ENCODE measurements at regions not wholly inside any gene's neighbourhood (a gene's known extent, or its start where the extent isn't known, plus 50 kb on each side); places are given as distances from the start of the nearest gene placed in this dataset.

DNA sequence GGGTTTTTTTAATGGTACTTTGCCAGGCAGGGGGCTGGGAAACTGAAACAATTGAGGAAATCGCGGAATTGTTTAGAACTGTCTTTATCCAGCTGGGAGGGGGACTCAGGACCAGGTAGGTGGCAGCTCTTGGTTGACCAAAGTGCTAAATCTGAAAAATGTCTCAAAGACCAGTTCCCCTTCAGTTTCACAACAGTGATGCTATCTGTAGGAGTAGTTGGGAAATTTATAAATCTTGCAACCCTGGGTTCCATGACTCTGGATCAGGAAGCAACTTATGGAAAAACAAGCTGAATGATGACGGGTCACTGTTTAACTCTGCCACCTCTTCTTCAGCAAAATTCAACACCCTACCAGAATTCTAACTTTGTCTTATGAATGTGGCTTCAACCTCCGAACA is 99.7 kb downstream of the FAM50B start:
- Histone ChIP-seq H3K4me2 (ENCODE audit: low read length) (no peak overlapping the region), H3F3A (ENCODE audit: control insufficient read depth, insufficient read depth) (no peaks in the 10 kb centered on the region), H3K4me3 (ENCODE audit: low read length) (no peak overlapping the region), H3K36me3 (ENCODE audit: control insufficient read depth, low read length) (no peaks in the 10 kb centered on the region), H3K27ac (ENCODE audit: low read depth, low read length) (no peak overlapping the region), H3K79me2 (ENCODE audit: control insufficient read depth, low read length) (no peaks in the 10 kb centered on the region), H3K9me3 (ENCODE audit: control insufficient read depth, insufficient read depth, low read length) (peaks cover 3% of the 10 kb centered on the region; the same call in 1 of the 2 replicates), H3K9me2 (replicated peaks; ENCODE audit: control insufficient read depth, low read length) (no peaks in the 10 kb centered on the region), H3K27me3 (ENCODE audit: control insufficient read depth, low read length) (peaks cover 7% of the 10 kb centered on the region), H3K4me1 (ENCODE audit: control insufficient read depth, low read length) (no peaks in the 10 kb centered on the region), H4K20me1 (ENCODE audit: control insufficient read depth, insufficient read depth, low read depth, low read length) (no peaks in the 10 kb centered on the region)
- no peak for TF ChIP-seq EZH2phosphoT487 (IDR thresholded peaks at IDR 0.05; ENCODE audit: borderline replicate concordance, low read length)
- TF ChIP-seq, protein P1, sequence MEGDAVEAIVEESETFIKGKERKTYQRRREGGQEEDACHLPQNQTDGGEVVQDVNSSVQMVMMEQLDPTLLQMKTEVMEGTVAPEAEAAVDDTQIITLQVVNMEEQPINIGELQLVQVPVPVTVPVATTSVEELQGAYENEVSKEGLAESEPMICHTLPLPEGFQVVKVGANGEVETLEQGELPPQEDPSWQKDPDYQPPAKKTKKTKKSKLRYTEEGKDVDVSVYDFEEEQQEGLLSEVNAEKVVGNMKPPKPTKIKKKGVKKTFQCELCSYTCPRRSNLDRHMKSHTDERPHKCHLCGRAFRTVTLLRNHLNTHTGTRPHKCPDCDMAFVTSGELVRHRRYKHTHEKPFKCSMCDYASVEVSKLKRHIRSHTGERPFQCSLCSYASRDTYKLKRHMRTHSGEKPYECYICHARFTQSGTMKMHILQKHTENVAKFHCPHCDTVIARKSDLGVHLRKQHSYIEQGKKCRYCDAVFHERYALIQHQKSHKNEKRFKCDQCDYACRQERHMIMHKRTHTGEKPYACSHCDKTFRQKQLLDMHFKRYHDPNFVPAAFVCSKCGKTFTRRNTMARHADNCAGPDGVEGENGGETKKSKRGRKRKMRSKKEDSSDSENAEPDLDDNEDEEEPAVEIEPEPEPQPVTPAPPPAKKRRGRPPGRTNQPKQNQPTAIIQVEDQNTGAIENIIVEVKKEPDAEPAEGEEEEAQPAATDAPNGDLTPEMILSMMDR (IDR thresholded peaks at IDR 0.05; ENCODE audit: low read depth, low read length, poor library complexity, severe bottlenecking): no peak

DNA sequence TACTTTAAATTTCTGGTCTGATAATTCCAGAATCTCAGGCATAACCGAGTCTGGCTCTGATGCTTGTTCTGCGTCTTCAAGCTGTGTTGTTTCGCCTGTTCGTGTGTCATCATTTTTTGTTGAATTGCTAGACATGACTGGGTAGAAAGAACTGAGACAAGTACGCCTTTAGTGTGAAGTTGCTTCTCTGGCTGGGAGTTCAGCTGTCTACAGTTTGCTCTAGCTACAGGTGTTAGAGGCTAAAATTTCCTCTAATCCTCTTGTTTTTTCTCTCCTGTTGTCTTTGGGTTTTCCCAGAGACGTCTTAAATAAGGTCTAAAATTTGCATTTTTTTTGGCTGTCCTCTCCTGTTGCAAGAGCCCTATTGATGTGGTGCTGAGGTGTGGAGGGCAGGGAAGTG is 100.3 kb downstream of the FAM50B start:
- no peaks in the 10 kb centered on the region for H3F3A ChIP-seq (ENCODE audit: control insufficient read depth, insufficient read depth)
- TF ChIP-seq, protein P1 (IDR thresholded peaks at IDR 0.05; ENCODE audit: low read depth, low read length, poor library complexity, severe bottlenecking): no peak
- no peak for TF ChIP-seq EZH2phosphoT487 (IDR thresholded peaks at IDR 0.05; ENCODE audit: borderline replicate concordance, low read length)
- no peaks in the 10 kb centered on the region for H3K79me2 ChIP-seq (ENCODE audit: control insufficient read depth, low read length)
- H4K20me1 ChIP-seq (ENCODE audit: control insufficient read depth, insufficient read depth, low read depth, low read length): no peaks in the 10 kb centered on the region
- H3K4me2 ChIP-seq (ENCODE audit: low read length): no peak overlapping the region
- no peaks in the 10 kb centered on the region for H3K9me2 ChIP-seq (replicated peaks; ENCODE audit: control insufficient read depth, low read length)
- no peak overlapping the region for H3K27ac ChIP-seq (ENCODE audit: low read depth, low read length)
- H3K36me3 ChIP-seq (ENCODE audit: control insufficient read depth, low read length): no peaks in the 10 kb centered on the region
- peaks cover 7% of the 10 kb centered on the region for H3K27me3 ChIP-seq (ENCODE audit: control insufficient read depth, low read length)
- peaks cover 3% of the 10 kb centered on the region; the same call in 1 of the 2 replicates for H3K9me3 ChIP-seq (ENCODE audit: control insufficient read depth, insufficient read depth, low read length)
- no peaks in the 10 kb centered on the region for H3K4me1 ChIP-seq (ENCODE audit: control insufficient read depth, low read length)
- no peak overlapping the region for H3K4me3 ChIP-seq (ENCODE audit: low read length)

DNA sequence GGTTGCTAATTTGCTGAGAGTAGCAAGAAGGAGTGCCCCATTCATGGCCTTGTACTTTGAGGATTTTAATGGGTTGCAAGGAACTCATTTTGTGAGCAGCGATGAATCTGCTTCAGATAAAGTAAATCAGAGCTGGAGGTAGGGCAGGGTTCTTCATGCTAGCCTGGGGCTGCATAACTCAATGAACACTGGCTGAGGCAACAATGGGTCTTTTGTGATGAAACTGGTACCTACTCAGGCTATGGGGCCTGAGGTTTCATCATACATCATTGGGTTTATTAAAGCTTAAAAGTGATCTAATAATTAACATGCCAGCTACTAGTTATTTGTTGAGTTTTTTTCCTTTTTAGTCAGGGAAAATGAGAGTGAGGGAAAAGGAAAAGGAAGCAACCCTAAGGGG is 106.9 kb downstream of the FAM50B start:
- Histone ChIP-seq H3K4me2 (ENCODE audit: low read length) (no peak overlapping the region), H3F3A (ENCODE audit: control insufficient read depth, insufficient read depth) (no peaks in the 10 kb centered on the region), H3K9me2 (replicated peaks; ENCODE audit: control insufficient read depth, low read length) (no peaks in the 10 kb centered on the region), H3K79me2 (ENCODE audit: control insufficient read depth, low read length) (no peaks in the 10 kb centered on the region), H3K4me1 (ENCODE audit: control insufficient read depth, low read length) (no peaks in the 10 kb centered on the region), H3K27me3 (ENCODE audit: control insufficient read depth, low read length) (no peaks in the 10 kb centered on the region), H3K9me3 (ENCODE audit: control insufficient read depth, insufficient read depth, low read length) (no peaks in the 10 kb centered on the region), H3K4me3 (ENCODE audit: low read length) (no peak overlapping the region), H3K27ac (ENCODE audit: low read depth, low read length) (no peak overlapping the region), H3K36me3 (ENCODE audit: control insufficient read depth, low read length) (no peaks in the 10 kb centered on the region), H4K20me1 (ENCODE audit: control insufficient read depth, insufficient read depth, low read depth, low read length) (no peaks in the 10 kb centered on the region)
- no peak for TF ChIP-seq EZH2phosphoT487 (IDR thresholded peaks at IDR 0.05; ENCODE audit: borderline replicate concordance, low read length)
- TF ChIP-seq, protein P1 (IDR thresholded peaks at IDR 0.05; ENCODE audit: low read depth, low read length, poor library complexity, severe bottlenecking): no peak

GRCh38 chr6:3957321-3957720 is 108.1 kb downstream of the FAM50B start:
- Histone ChIP-seq H4K20me1 (ENCODE audit: control insufficient read depth, insufficient read depth, low read depth, low read length) (no peaks in the 10 kb centered on the region), H3K9me2 (replicated peaks; ENCODE audit: control insufficient read depth, low read length) (no peaks in the 10 kb centered on the region), H3K9me3 (ENCODE audit: control insufficient read depth, insufficient read depth, low read length) (no peaks in the 10 kb centered on the region), H3K79me2 (ENCODE audit: control insufficient read depth, low read length) (no peaks in the 10 kb centered on the region), H3K4me3 (ENCODE audit: low read length) (no peak overlapping the region), H3K27ac (ENCODE audit: low read depth, low read length) (no peak overlapping the region), H3K4me2 (ENCODE audit: low read length) (no peak overlapping the region), H3K27me3 (ENCODE audit: control insufficient read depth, low read length) (no peaks in the 10 kb centered on the region), H3F3A (ENCODE audit: control insufficient read depth, insufficient read depth) (no peaks in the 10 kb centered on the region), H3K4me1 (ENCODE audit: control insufficient read depth, low read length) (no peaks in the 10 kb centered on the region), H3K36me3 (ENCODE audit: control insufficient read depth, low read length) (no peaks in the 10 kb centered on the region)
- TF ChIP-seq, protein P1 (IDR thresholded peaks at IDR 0.05; ENCODE audit: low read depth, low read length, poor library complexity, severe bottlenecking): no peak
- no peak for TF ChIP-seq EZH2phosphoT487 (IDR thresholded peaks at IDR 0.05; ENCODE audit: borderline replicate concordance, low read length)

Data from DOHH2 (cell line).